Tibial nerve (tissue), 4 donors: ENCODE measurements at regions not wholly inside any gene's neighbourhood (a gene's known extent, or its start where the extent isn't known, plus 50 kb on each side); places are given as distances from the start of the nearest gene placed in this dataset.

Source experiments
- DNase-seq, 2 donors: peaks; one replicate each; pipeline ENCODE4 v3.0.0-alpha.2; 2019; ENCODE audit warnings: low spot score in 2 of 2
- H3K27ac ChIP-seq, 4 donors: fragments of 200-600 bp; sonication (generic) in 3 of 4; one replicate each; pipeline ENCODE4 v1.5.1; 2017 to 2019; ENCODE audit warnings: mild to moderate bottlenecking in 1 of 4
- H3K27me3 ChIP-seq, 2 donors: fragments of 200-600 bp; sonication (generic) in 1 of 2; one replicate each; pipeline versions ENCODE4 v1.5.1 to v1.6.0; 2017 to 2019
- H3K36me3 ChIP-seq, 3 donors: fragments of 200-600 bp; sonication (generic); one replicate each; pipeline ENCODE4 v1.5.1; 2018 to 2019
- H3K4me1 ChIP-seq, 4 donors: fragments of 200-600 bp; sonication (generic) in 3 of 4; one replicate each; pipeline ENCODE4 v1.5.1; 2017 to 2019
- H3K4me3 ChIP-seq, 4 donors: fragments of 200-600 bp; sonication (generic) in 3 of 4; one replicate each; pipeline ENCODE4 v1.5.1; 2017 to 2019; ENCODE audit warnings: mild to moderate bottlenecking in 1 of 4, moderate library complexity in 1 of 4
- H3K9me3 ChIP-seq, 4 donors: fragments of 200-600 bp; sonication (generic) in 3 of 4; one replicate each; pipeline ENCODE4 v1.5.1; 2017 to 2019
- CTCF ChIP-seq, 5 experiments: fragments of 200-600 bp in 3 of 5; fragments of 450-650 bp in 2 of 5; sonication (generic) in 3 of 5; IDR thresholded peaks; one replicate each; pipeline ENCODE4 v1.5.1; 2016 to 2019; ENCODE audit warnings: antibody characterized with exemption in 5 of 5, mild to moderate bottlenecking in 3 of 5, moderate library complexity in 2 of 5
- EP300 ChIP-seq, 2 donors: sonication (generic); formaldehyde crosslinking; IDR thresholded peaks; one replicate each; pipeline ENCODE4 v1.6.1; 2017; ENCODE audit warnings: antibody characterized with exemption in 2 of 2, mild to moderate bottlenecking in 1 of 2
- POLR2A ChIP-seq, 2 donors: fragments of 450-650 bp; IDR thresholded peaks; one replicate each; pipeline ENCODE4 v1.6.1; 2017; ENCODE audit warnings: antibody characterized with exemption in 2 of 2, mild to moderate bottlenecking in 2 of 2, moderate library complexity in 2 of 2
- WGBS, 2 donors: methylation state at CpG; one replicate each; pipeline ENCODE4 v1.1.5; 2018; 5-methylcytosine and 5-hydroxymethylcytosine counted together

GRCh38 chr6:44730771-44731391 is 343.4 kb downstream of the CDC5L start:
- Histone ChIP-seq H3K4me3 (no peak overlapping the region), H3K27ac (no peak overlapping the region), H3K36me3 (no peaks in the 10 kb centered on the region), H3K9me3 (no peaks in the 10 kb centered on the region), H3K4me1 (peaks cover 0 to 5% (median 0%) of the 10 kb centered on the region in 4 donors), H3K27me3 (no peaks in the 10 kb centered on the region)
- 21 to 36% methylated on average over 7 of the region's 7 CpGs for WGBS, 2 donors
- DNase-seq, result no peak
- no peak for TF ChIP-seq EP300 (IDR thresholded peaks at IDR 0.05)
- no peak for TF ChIP-seq CTCF (IDR thresholded peaks at IDR 0.05)
- no peak for TF ChIP-seq POLR2A (IDR thresholded peaks at IDR 0.05)

- TF ChIP-seq CTCF (IDR thresholded peaks at IDR 0.05), result no peak
- TF ChIP-seq EP300 (IDR thresholded peaks at IDR 0.05), result no peak
- Histone ChIP-seq H3K36me3 (no peaks in the 10 kb centered on the region), H3K4me3 (no peak overlapping the region), H3K27ac (no peak overlapping the region), H3K27me3 (no peaks in the 10 kb centered on the region), H3K9me3 (no peaks in the 10 kb centered on the region), H3K4me1 (peaks cover 0 to 5% (median 0%) of the 10 kb centered on the region in 4 donors)
- 95% methylated on average over 6 of the region's 6 CpGs for WGBS, 2 donors
- DNase-seq, result no peak
Observed at GRCh38 chr6:44731485-44732095, 344.1 kb downstream of the CDC5L start.

GRCh38 chr6:44732243-44732642 is 344.7 kb downstream of the CDC5L start:
- Histone ChIP-seq H3K4me3 (no peak overlapping the region), H3K27ac (no peak overlapping the region), H3K9me3 (no peaks in the 10 kb centered on the region), H3K4me1 (peaks cover 0 to 5% (median 0%) of the 10 kb centered on the region in 4 donors), H3K27me3 (no peaks in the 10 kb centered on the region), H3K36me3 (no peaks in the 10 kb centered on the region)
- DNase-seq, result no peak
- WGBS, 2 donors, result 94 to 96% methylated on average over 5 of the region's 5 CpGs
- TF ChIP-seq POLR2A (IDR thresholded peaks at IDR 0.05), result no peak
- TF ChIP-seq EP300 (IDR thresholded peaks at IDR 0.05), result no peak
- TF ChIP-seq CTCF (IDR thresholded peaks at IDR 0.05), result no peak

- TF ChIP-seq POLR2A (IDR thresholded peaks at IDR 0.05) (no peak), EP300 (IDR thresholded peaks at IDR 0.05) (no peak), CTCF (IDR thresholded peaks at IDR 0.05) (no peak)
- Histone ChIP-seq H3K36me3 (no peaks in the 10 kb centered on the region), H3K27ac (no peak overlapping the region), H3K9me3 (no peaks in the 10 kb centered on the region), H3K4me1 (peaks cover 0 to 5% (median 1%) of the 10 kb centered on the region in 4 donors), H3K4me3 (no peak overlapping the region), H3K27me3 (no peaks in the 10 kb centered on the region)
- 73 to 74% methylated on average over 4 of the region's 4 CpGs for WGBS, 2 donors
- no peak for DNase-seq
Observed at GRCh38 chr6:44733126-44733525, 345.6 kb downstream of the CDC5L start.

- no peaks in the 10 kb centered on the region for H3K27me3 ChIP-seq
- no peaks in the 10 kb centered on the region for H3K9me3 ChIP-seq
- H3K4me1 ChIP-seq, result peaks cover 0 to 5% (median 2%) of the 10 kb centered on the region in 4 donors
- H3K4me3 ChIP-seq, result no peak overlapping the region
- 62 to 75% methylated on average over 4 of the region's 4 CpGs for whole genome bisulfite sequencing, 2 donors
- H3K27ac ChIP-seq, result no peak overlapping the region
- TF ChIP-seq EP300 (IDR thresholded peaks at IDR 0.05), result no peak
- no peak for TF ChIP-seq CTCF (IDR thresholded peaks at IDR 0.05)
- TF ChIP-seq POLR2A (IDR thresholded peaks at IDR 0.05), result no peak
- peak in 1 of 2 donors; percentile 44 for DNase-seq
- no peaks in the 10 kb centered on the region for H3K36me3 ChIP-seq
Observed at GRCh38 chr6:44733868-44734267, 346.4 kb downstream of the CDC5L start.
